Peyer's patch (tissue), 4 donors: ENCODE measurements at regions not wholly inside any gene's neighbourhood (a gene's known extent, or its start where the extent isn't known, plus 50 kb on each side); places are given as distances from the start of the nearest gene placed in this dataset.

ENCODE experiments used
- CTCF ChIP-seq, 6 experiments: fragments of 450-650 bp in 4 of 6; fragments of 200-600 bp in 2 of 6; sonication (generic) in 1 of 6; IDR thresholded peaks; one replicate each; pipeline ENCODE4 v1.5.1; 2017 to 2019; ENCODE audit warnings: antibody characterized with exemption in 6 of 6, mild to moderate bottlenecking in 3 of 6, moderate library complexity in 1 of 6
- POLR2A ChIP-seq, 2 donors: fragments of 450-650 bp; IDR thresholded peaks; one replicate each; pipeline ENCODE4 v1.5.1; 2017; ENCODE audit warnings: antibody characterized with exemption in 2 of 2, mild to moderate bottlenecking in 2 of 2, moderate library complexity in 2 of 2

- no peak for TF ChIP-seq POLR2A (IDR thresholded peaks at IDR 0.05)
- TF ChIP-seq CTCF (IDR thresholded peaks at IDR 0.05): no peak
Observed at GRCh38 chr6:16819752-16820151, 58.5 kb upstream of the ATXN1 start.
